HFFc6 (cell line): ENCODE measurements at regions not wholly inside any gene's neighbourhood (a gene's known extent, or its start where the extent isn't known, plus 50 kb on each side); places are given as distances from the start of the nearest gene placed in this dataset.

Experiments used
- DNase-seq: peaks from one replicate; pipeline ENCODE4 v3.0.0-alpha.2; 2018
- H3K27ac Mint-ChIP-seq: 2 replicates; pipeline ENCODE4 v1.8.0; 2020; ENCODE audit warnings: mild to moderate bottlenecking, mixed read lengths
- H3K27me3 Mint-ChIP-seq: 2 replicates; pipeline ENCODE4 v1.8.0; 2021; ENCODE audit warnings: mild to moderate bottlenecking, moderate library complexity, mixed read lengths; ENCODE audit not compliant: insufficient read depth
- H3K36me3 Mint-ChIP-seq: 2 replicates; pipeline ENCODE4 v1.8.0; 2021; ENCODE audit warnings: low read depth, mixed read lengths
- H3K4me1 Mint-ChIP-seq: 2 replicates; pipeline ENCODE4 v1.8.0; 2020; ENCODE audit warnings: low read depth, mixed read lengths
- H3K4me3 Mint-ChIP-seq: 2 replicates; pipeline ENCODE4 v1.8.0; 2020; ENCODE audit warnings: mild to moderate bottlenecking, moderate library complexity, mixed read lengths
- H3K9me3 Mint-ChIP-seq: 2 replicates; pipeline ENCODE4 v1.8.0; 2020; ENCODE audit warnings: mild to moderate bottlenecking, mixed read lengths
- CTCF ChIP-seq: fragments of 200-600 bp; sonication (generic); IDR thresholded peaks from 2 replicates; pipeline ENCODE4 v1.5.0; 2021; ENCODE audit warnings: antibody characterized with exemption, mild to moderate bottlenecking

GRCh38 chr5:60379907-60380306, 320.1 kb downstream of the DEPDC1B start:
- no peak overlapping the region for H3K4me3 Mint-ChIP-seq
- H3K36me3 Mint-ChIP-seq: no peaks in the 10 kb centered on the region
- H3K9me3 Mint-ChIP-seq: no peaks in the 10 kb centered on the region; the same call in 1 of the 2 replicates
- H3K4me1 Mint-ChIP-seq: no peaks in the 10 kb centered on the region
- no peak overlapping the region for H3K27ac Mint-ChIP-seq
- no peak for TF ChIP-seq CTCF
- no peak for DNase-seq
- no peaks in the 10 kb centered on the region for H3K27me3 Mint-ChIP-seq

- H3K4me3 Mint-ChIP-seq: no peak overlapping the region
- no peaks in the 10 kb centered on the region; the same call in 1 of the 2 replicates for H3K9me3 Mint-ChIP-seq
- no peaks in the 10 kb centered on the region for H3K4me1 Mint-ChIP-seq
- H3K27ac Mint-ChIP-seq: no peak overlapping the region
- H3K36me3 Mint-ChIP-seq: no peaks in the 10 kb centered on the region
- no peak for DNase-seq
- no peak for TF ChIP-seq CTCF
- no peaks in the 10 kb centered on the region for H3K27me3 Mint-ChIP-seq
Measured at GRCh38 chr5:60377826-60378225, 322.1 kb downstream of the DEPDC1B start.

GRCh38 chr5:60376860-60377259, 323.1 kb downstream of the DEPDC1B start:
- no peak for DNase-seq
- Mint-ChIP-seq H3K27ac (no peak overlapping the region), H3K36me3 (no peaks in the 10 kb centered on the region), H3K27me3 (no peaks in the 10 kb centered on the region; the same call in 1 of the 2 replicates), H3K4me1 (no peaks in the 10 kb centered on the region), H3K4me3 (no peak overlapping the region), H3K9me3 (no peaks in the 10 kb centered on the region; the same call in 1 of the 2 replicates)
- TF ChIP-seq CTCF: no peak

GRCh38 chr5:60374409-60374808, 325.6 kb downstream of the DEPDC1B start:
- no peak overlapping the region for H3K27ac Mint-ChIP-seq
- TF ChIP-seq CTCF: no peak
- H3K36me3 Mint-ChIP-seq: no peaks in the 10 kb centered on the region
- DNase-seq: no peak
- no peak overlapping the region for H3K4me3 Mint-ChIP-seq
- peaks cover 3% of the 10 kb centered on the region; the same call in 1 of the 2 replicates for H3K9me3 Mint-ChIP-seq
- no peaks in the 10 kb centered on the region; the same call in 1 of the 2 replicates for H3K27me3 Mint-ChIP-seq
- H3K4me1 Mint-ChIP-seq: no peaks in the 10 kb centered on the region; the same call in 1 of the 2 replicates

GRCh38 chr5:60372786-60373185, 327.2 kb downstream of the DEPDC1B start:
- peaks cover 4% of the 10 kb centered on the region for H3K9me3 Mint-ChIP-seq
- no peaks in the 10 kb centered on the region; the same call in 1 of the 2 replicates for H3K27me3 Mint-ChIP-seq
- no peak overlapping the region for H3K27ac Mint-ChIP-seq
- no peak overlapping the region for H3K4me3 Mint-ChIP-seq
- TF ChIP-seq CTCF: no peak
- H3K4me1 Mint-ChIP-seq: no peaks in the 10 kb centered on the region; the same call in 1 of the 2 replicates
- no peaks in the 10 kb centered on the region for H3K36me3 Mint-ChIP-seq
- no peak for DNase-seq

- H3K9me3 Mint-ChIP-seq: peaks cover 4% of the 10 kb centered on the region
- H3K27ac Mint-ChIP-seq: no peak overlapping the region
- no peak for TF ChIP-seq CTCF
- no peak overlapping the region for H3K4me3 Mint-ChIP-seq
- no peak for DNase-seq
- H3K4me1 Mint-ChIP-seq: no peaks in the 10 kb centered on the region; the same call in 1 of the 2 replicates
- H3K27me3 Mint-ChIP-seq: no peaks in the 10 kb centered on the region; the same call in 1 of the 2 replicates
- no peaks in the 10 kb centered on the region for H3K36me3 Mint-ChIP-seq
Measured at GRCh38 chr5:60371065-60371464, 328.9 kb downstream of the DEPDC1B start.
